RWPE2 (cell line): ENCODE measurements at regions not wholly inside any gene's neighbourhood (a gene's known extent, or its start where the extent isn't known, plus 50 kb on each side); places are given as distances from the start of the nearest gene placed in this dataset.

Experiments
- ATAC-seq: fragments of 200-7000 bp; cut with Tn5 transposase; 3 replicates; pipeline ENCODE4 v1.9.1; 2021; ENCODE audit warnings: low read depth
- DNase-seq: peaks from one replicate; pipeline ENCODE4 v3.0.0-alpha.2; 2020; ENCODE audit warnings: low spot score
- H3K27ac ChIP-seq: fragments of 450-650 bp; 2 replicates; pipeline ENCODE4 v1.5.1; 2017; ENCODE audit warnings: mild to moderate bottlenecking; ENCODE audit not compliant: poor library complexity, severe bottlenecking
- H3K27me3 ChIP-seq: fragments of 250-450 bp; sonication (Bioruptor Pico); 2 replicates; pipeline ENCODE4 v1.5.1; 2021; ENCODE audit warnings: mild to moderate bottlenecking, moderate library complexity; ENCODE audit not compliant: insufficient read depth, poor library complexity, severe bottlenecking
- H3K36me3 ChIP-seq: fragments of 250-450 bp; sonication (Bioruptor Pico); 2 replicates; pipeline ENCODE4 v1.5.1; 2020; ENCODE audit warnings: low read depth, mild to moderate bottlenecking, moderate library complexity
- H3K4me1 ChIP-seq: fragments of 250-450 bp; sonication (Bioruptor Pico); 2 replicates; pipeline ENCODE4 v1.5.1; 2021; ENCODE audit warnings: mild to moderate bottlenecking, moderate library complexity; ENCODE audit not compliant: insufficient read depth, poor library complexity, severe bottlenecking
- H3K4me3 ChIP-seq: fragments of 250-450 bp; sonication (Bioruptor Pico); 2 replicates; pipeline ENCODE4 v1.5.1; 2021; ENCODE audit warnings: mild to moderate bottlenecking, moderate library complexity; ENCODE audit not compliant: severe bottlenecking
- H3K9me3 ChIP-seq: fragments of 250-450 bp; sonication (Bioruptor Pico); 2 replicates; pipeline ENCODE4 v1.5.1; 2021; ENCODE audit warnings: mild to moderate bottlenecking, moderate library complexity; ENCODE audit not compliant: severe bottlenecking
- CTCF ChIP-seq: fragments of 450-650 bp; IDR thresholded peaks from one replicate; pipeline ENCODE4 v1.5.1; 2017; ENCODE audit warnings: mild to moderate bottlenecking, moderate library complexity; ENCODE audit not compliant: poor library complexity, severe bottlenecking

GRCh38 chr3:20958161-20958560 is 772.2 kb upstream of the SGO1 start:
- DNase-seq (no peak), ATAC-seq (no peak)
- Histone ChIP-seq H3K27me3 (no peaks in the 10 kb centered on the region), H3K4me3 (no peak overlapping the region), H3K9me3 (no peaks in the 10 kb centered on the region), H3K4me1 (no peaks in the 10 kb centered on the region), H3K36me3 (no peaks in the 10 kb centered on the region), H3K27ac (no peak overlapping the region)
- no peak for TF ChIP-seq CTCF

DNA sequence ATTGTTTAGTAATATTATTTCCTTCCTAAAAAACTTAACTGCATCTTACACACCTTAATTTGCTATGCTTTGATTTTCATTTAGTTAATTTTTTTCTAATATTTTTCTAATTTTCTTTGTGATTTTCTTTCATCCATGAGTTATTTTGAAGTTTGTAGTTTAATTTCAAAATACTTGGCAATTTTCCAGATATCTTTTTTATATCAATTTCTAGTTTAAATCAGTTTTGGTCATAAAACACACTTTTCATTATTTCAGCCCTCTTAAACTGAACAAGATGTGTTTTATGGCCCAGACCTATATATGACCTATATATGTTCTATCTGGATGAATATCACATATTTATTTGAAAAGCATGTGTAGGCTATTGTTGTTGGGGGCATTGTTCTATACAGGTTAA is 759.9 kb upstream of the SGO1 start:
- H3K36me3 ChIP-seq = no peaks in the 10 kb centered on the region
- no peak for ATAC-seq
- TF ChIP-seq CTCF = no peak
- no peaks in the 10 kb centered on the region for H3K27me3 ChIP-seq
- H3K4me1 ChIP-seq = no peaks in the 10 kb centered on the region
- no peak overlapping the region for H3K27ac ChIP-seq
- no peak for DNase-seq
- no peak overlapping the region for H3K4me3 ChIP-seq
- peaks cover 2% of the 10 kb centered on the region for H3K9me3 ChIP-seq

DNA sequence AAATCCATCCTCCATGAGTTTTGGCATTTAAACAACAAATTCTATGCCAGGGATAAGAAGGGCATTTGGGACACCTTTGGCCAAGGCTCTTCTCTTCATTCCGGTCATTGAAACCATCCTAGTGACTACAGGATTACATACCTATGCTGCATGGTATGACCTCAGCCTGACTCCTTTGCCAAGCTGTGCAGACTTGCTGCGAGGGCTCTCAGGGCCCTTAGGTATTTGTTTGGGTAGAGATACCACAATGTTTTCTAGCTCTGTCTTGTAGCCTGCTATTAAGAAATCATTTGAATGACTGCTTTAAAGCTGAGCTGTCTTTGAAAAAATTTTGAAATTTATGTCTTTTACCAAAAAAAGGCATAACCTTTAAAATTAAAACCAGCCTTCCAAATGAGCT is 749.8 kb upstream of the SGO1 start:
- ATAC-seq (no peak; the same call in 2 of the 3 replicates), DNase-seq (no peak)
- H3K4me3 ChIP-seq = no peak overlapping the region
- H3K36me3 ChIP-seq = no peaks in the 10 kb centered on the region
- no peaks in the 10 kb centered on the region for H3K4me1 ChIP-seq
- no peak for TF ChIP-seq CTCF
- H3K9me3 ChIP-seq = peaks cover 3% of the 10 kb centered on the region
- no peak overlapping the region for H3K27ac ChIP-seq
- no peaks in the 10 kb centered on the region for H3K27me3 ChIP-seq

DNA sequence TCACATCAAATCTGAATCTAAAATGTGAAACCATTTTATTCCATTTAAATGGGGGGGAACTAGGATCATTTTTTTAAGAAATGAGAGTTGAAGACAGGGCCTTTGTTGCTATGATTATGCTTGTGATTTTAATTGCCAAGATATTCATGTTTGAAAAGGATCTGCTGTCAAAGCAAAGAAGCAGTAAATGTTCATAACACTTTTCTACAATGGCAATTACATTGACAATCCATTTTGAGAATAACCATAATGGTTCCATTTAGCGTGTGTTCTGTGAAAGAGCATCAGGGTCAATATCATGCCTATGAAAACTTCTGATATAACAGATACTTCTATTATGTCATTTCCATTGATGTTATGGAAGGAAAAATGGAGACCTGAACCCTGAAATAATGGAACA is 745.8 kb upstream of the SGO1 start:
- Histone ChIP-seq H3K27ac (no peak overlapping the region), H3K4me3 (no peak overlapping the region), H3K27me3 (peaks cover 2% of the 10 kb centered on the region), H3K36me3 (no peaks in the 10 kb centered on the region), H3K4me1 (no peaks in the 10 kb centered on the region), H3K9me3 (peaks cover 3% of the 10 kb centered on the region)
- DNase-seq (no peak), ATAC-seq (no peak)
- TF ChIP-seq CTCF = no peak

GRCh38 chr3:20930034-20930433 is 744.0 kb upstream of the SGO1 start:
- no peaks in the 10 kb centered on the region for H3K4me1 ChIP-seq
- peaks cover 2% of the 10 kb centered on the region for H3K27me3 ChIP-seq
- H3K4me3 ChIP-seq = no peak overlapping the region
- no peak overlapping the region for H3K27ac ChIP-seq
- TF ChIP-seq CTCF = no peak
- H3K36me3 ChIP-seq = no peaks in the 10 kb centered on the region
- ATAC-seq (no peak), DNase-seq (no peak)
- no peaks in the 10 kb centered on the region for H3K9me3 ChIP-seq
